D721Med (cell line): ENCODE measurements at regions not wholly inside any gene's neighbourhood (a gene's known extent, or its start where the extent isn't known, plus 50 kb on each side); places are given as distances from the start of the nearest gene placed in this dataset.

Experiments used
- DNase-seq: peaks from one replicate; pipeline ENCODE4 v3.0.0; 2011; ENCODE audit warnings: low spot score; ENCODE audit not compliant: insufficient read length
- FAIRE-seq: peaks from 2 replicates; lab custom pipeline; 2011; peaks lifted over from hg19 to GRCh38; lab: Jason Lieb, UNC
- CTCF ChIP-seq: IDR thresholded peaks from 2 replicates; pipeline ENCODE4 v1.5.1; 2012; ENCODE audit warnings: mild to moderate bottlenecking, control low read depth; ENCODE audit not compliant: insufficient read depth; ENCODE audit errors: missing control alignments

GRCh38 chr1:232690285-232690935, 60.5 kb upstream of the SIPA1L2 start:
- no peak for TF ChIP-seq CTCF
- no peak for FAIRE-seq
- no peak for DNase-seq

GRCh38 chr1:232694475-232694874, 64.5 kb upstream of the SIPA1L2 start:
- FAIRE-seq (no peak), DNase-seq (no peak)
- TF ChIP-seq CTCF = no peak

GRCh38 chr1:232695621-232696385, 65.9 kb upstream of the SIPA1L2 start:
- FAIRE-seq = no peak

GRCh38 chr1:232696466-232696865, 66.5 kb upstream of the SIPA1L2 start:
- FAIRE-seq (no peak), DNase-seq (no peak)

More at GRCh38 chr1:232695621-232696385, 65.9 kb upstream of the SIPA1L2 start:
- DNase-seq = no peak
- no peak for TF ChIP-seq CTCF

GRCh38 chr1:232697187-232697822, 67.4 kb upstream of the SIPA1L2 start:
- TF ChIP-seq CTCF = no peak
- DNase-seq (no peak), FAIRE-seq (no peak)

More at GRCh38 chr1:232696466-232696865, 66.5 kb upstream of the SIPA1L2 start:
- no peak for TF ChIP-seq CTCF

GRCh38 chr1:232699814-232700213, 69.9 kb upstream of the SIPA1L2 start:
- FAIRE-seq (no peak), DNase-seq (no peak)
- TF ChIP-seq CTCF = no peak

GRCh38 chr1:232702911-232703310, 73.0 kb upstream of the SIPA1L2 start:
- no peak for DNase-seq
- TF ChIP-seq CTCF = no peak
- no peak for FAIRE-seq
